IPS DF 4.7 (cell line): ENCODE measurements at regions not wholly inside any gene's neighbourhood (a gene's known extent, or its start where the extent isn't known, plus 50 kb on each side); places are given as distances from the start of the nearest gene placed in this dataset.
"Not testable (repeated sequence)": the region's sequence is repeated elsewhere in the genome, so short reads cannot be mapped to it uniquely, and the experiment has no call there.

ENCODE experiments used
- DNase-seq: peaks from one replicate; pipeline ENCODE4 v3.0.0-alpha.2; 2013; ENCODE audit warnings: low spot score; ENCODE audit errors: extremely low read depth

- DNase-seq, result not testable (repeated sequence)
Observed at GRCh38 chr2:132220589-132220988, 58.8 kb upstream of the ANKRD30BL start.

GRCh38 chr2:132221886-132222285 is 60.1 kb upstream of the ANKRD30BL start:
- DNase-seq, result not testable (repeated sequence)

- DNase-seq, result no peak
Observed at GRCh38 chr2:132252191-132252893, 90.6 kb upstream of the ANKRD30BL start.

GRCh38 chr2:132252894-132253264 is 91.1 kb upstream of the ANKRD30BL start:
- no peak for DNase-seq

GRCh38 chr2:132253496-132254305 is 91.9 kb upstream of the ANKRD30BL start:
- DNase-seq, result no peak

GRCh38 chr2:132254306-132254919 is 92.7 kb upstream of the ANKRD30BL start:
- DNase-seq, result not testable (repeated sequence)

- no peak for DNase-seq
Observed at GRCh38 chr2:132255714-132256113, 94.0 kb upstream of the ANKRD30BL start.

GRCh38 chr2:132256251-132256902 is 94.6 kb upstream of the ANKRD30BL start:
- DNase-seq, result no peak

- DNase-seq, result not testable (repeated sequence)
Observed at GRCh38 chr2:132256903-132257300, 95.2 kb upstream of the ANKRD30BL start.

GRCh38 chr2:132257301-132258171 is 95.8 kb upstream of the ANKRD30BL start:
- not testable (repeated sequence) for DNase-seq

GRCh38 chr2:132259276-132259675 is 97.5 kb upstream of the ANKRD30BL start:
- DNase-seq, result not testable (repeated sequence)

- DNase-seq, result not testable (repeated sequence)
Observed at GRCh38 chr2:132265595-132265994, 103.8 kb upstream of the ANKRD30BL start.

- no peak for DNase-seq
Observed at GRCh38 chr2:132267105-132267497, 105.3 kb upstream of the ANKRD30BL start.

- DNase-seq, result not testable (repeated sequence)
Observed at GRCh38 chr2:132267498-132268283, 105.9 kb upstream of the ANKRD30BL start.

- DNase-seq, result peak; percentile 83
Observed at GRCh38 chr2:132268284-132268976, 106.7 kb upstream of the ANKRD30BL start.

GRCh38 chr2:132268977-132269523 is 107.3 kb upstream of the ANKRD30BL start:
- no peak for DNase-seq

- DNase-seq, result no peak
Observed at GRCh38 chr2:132270255-132270654, 108.5 kb upstream of the ANKRD30BL start.

- no peak for DNase-seq
Observed at GRCh38 chr2:132270981-132271546, 109.3 kb upstream of the ANKRD30BL start.

- DNase-seq, result not testable (repeated sequence)
Observed at GRCh38 chr2:132271794-132272193, 110.0 kb upstream of the ANKRD30BL start.
